Spleen (tissue), 11 donors: ENCODE measurements at regions not wholly inside any gene's neighbourhood (a gene's known extent, or its start where the extent isn't known, plus 50 kb on each side); places are given as distances from the start of the nearest gene placed in this dataset.

ENCODE experiments used
- DNase-seq: peaks from one replicate; pipeline ENCODE4 v3.0.0-alpha.2; 2020
- H3K27ac ChIP-seq, 8 donors: fragments of 200-600 bp; sonication (generic) in 7 of 8; 1 replicate in 4 of 8; 2 replicates in 4 of 8; pipeline versions ENCODE4 v1.5.0 to v1.8.0; 2016 to 2021; ENCODE audit warnings: inconsistent platforms in 4 of 8, mild to moderate bottlenecking in 4 of 8, moderate library complexity in 1 of 8
- H3K27me3 ChIP-seq, 7 donors: fragments of 200-600 bp; sonication (generic) in 6 of 7; replicated peaks in 1 of 7; 1 replicate in 4 of 7; 2 replicates in 3 of 7; pipeline versions ENCODE4 v1.5.0 to v1.8.0; 2016 to 2021; ENCODE audit warnings: inconsistent platforms in 3 of 7, mild to moderate bottlenecking in 1 of 7
- H3K36me3 ChIP-seq, 6 donors: fragments of 200-600 bp; sonication (generic) in 5 of 6; 1 replicate in 4 of 6; 2 replicates in 2 of 6; pipeline versions ENCODE4 v1.5.0 to v1.8.0; 2016 to 2021; ENCODE audit warnings: inconsistent platforms in 2 of 6
- H3K4me1 ChIP-seq, 6 donors: fragments of 200-600 bp; sonication (generic) in 5 of 6; 1 replicate in 3 of 6; 2 replicates in 3 of 6; pipeline versions ENCODE4 v1.5.0 to v1.8.0; 2016 to 2021; ENCODE audit warnings: inconsistent platforms in 3 of 6
- H3K4me3 ChIP-seq, 8 donors: fragments of 200-600 bp; sonication (generic) in 7 of 8; 1 replicate in 4 of 8; 2 replicates in 4 of 8; pipeline versions ENCODE4 v1.5.0 to v1.8.0; 2016 to 2021; ENCODE audit warnings: inconsistent platforms in 4 of 8, mild to moderate bottlenecking in 4 of 8, moderate library complexity in 2 of 8
- H3K9me3 ChIP-seq, 8 donors: fragments of 200-600 bp; sonication (generic) in 7 of 8; 1 replicate in 4 of 8; 2 replicates in 4 of 8; pipeline versions ENCODE4 v1.5.0 to v1.8.0; 2016 to 2021; ENCODE audit warnings: inconsistent platforms in 4 of 8
- CTCF ChIP-seq, 11 experiments: fragments of 200-600 bp in 7 of 11; fragments of 450-650 bp in 4 of 11; sonication (generic) in 4 of 11; IDR thresholded peaks in 8 of 11; conservative IDR thresholded peaks in 3 of 11; 1 replicate in 7 of 11; 2 replicates in 4 of 11; pipeline versions ENCODE4 v1.4.0 to v1.8.0; 2016 to 2021; ENCODE audit warnings: antibody characterized with exemption in 11 of 11, inconsistent platforms in 4 of 11, mild to moderate bottlenecking in 1 of 11
- POLR2A ChIP-seq, 3 donors: fragments of 450-650 bp; IDR thresholded peaks; one replicate each; pipeline ENCODE4 v1.5.1; 2017; ENCODE audit warnings: antibody characterized with exemption in 3 of 3, mild to moderate bottlenecking in 1 of 3
- POLR2AphosphoS5 ChIP-seq, 3 donors: sonication (generic); formaldehyde crosslinking; IDR thresholded peaks; one replicate each; pipeline ENCODE4 v1.5.1; 2017; ENCODE audit warnings: antibody characterized with exemption in 3 of 3
- WGBS, 5 donors: extraction: QIAGEN DNeasy Blood & Tissue Kit in 3 of 5; methylation state at CpG; one replicate each; pipeline versions ENCODE4 v1.1.5 to v1.1.7; 2013 to 2018; 5-methylcytosine and 5-hydroxymethylcytosine counted together
- intact Hi-C: fragments of 100-400 bp; cut with DNase I; formaldehyde crosslinking; loops from one replicate; pipeline ENCODE4 v1.15.0; 2023; ENCODE audit warnings: low total_unique reads
- donor health status: healthy with polysubstance abuse.
- donor health status: DM: no; HTN: no; CAD: no; lungs with moderate emphysema.
- donor health status: DM: no; HTN: no; CAD: no.
- donor health status: Bipolar disorder and iron deficiency.
- donor health status: healthy.
- donor health status: DM: no; HTN: no; CAD: no.
- donor health status: DM: yes; HTN: yes; CAD: no.

- H3K4me1 ChIP-seq, result peaks cover 0 to 48% (median 6%) of the 10 kb centered on the region in 6 donors
- no peak overlapping the region for H3K4me3 ChIP-seq
- intact Hi-C loops, result no loop called here
- TF ChIP-seq POLR2A (IDR thresholded peaks at IDR 0.05) (no peak), POLR2AphosphoS5 (IDR thresholded peaks at IDR 0.05) (peak; percentile 23 to 53 (median 53))
- peak overlapping the region in 5 of 8 donors; percentile 54 to 90 (median 78) for H3K27ac ChIP-seq
- 49 to 82% (median 69%) methylated on average over 5 of the region's 5 CpGs for WGBS, 5 donors
- DNase-seq, result peak; percentile 83
- H3K27me3 ChIP-seq, result peaks cover 0 to 24% (median 0%) of the 10 kb centered on the region in 7 donors
- no peaks in the 10 kb centered on the region for H3K9me3 ChIP-seq
- no peaks in the 10 kb centered on the region for H3K36me3 ChIP-seq
These were observed 290.0 kb downstream of the TLE3 start for GRCh38 chr15:69807721-69808120.

GRCh38 chr15:69808756-69809155 is 289.0 kb downstream of the TLE3 start:
- Histone ChIP-seq H3K36me3 (no peaks in the 10 kb centered on the region), H3K27me3 (peaks cover 0 to 31% (median 0%) of the 10 kb centered on the region in 7 donors), H3K4me1 (peaks cover 0 to 41% (median 6%) of the 10 kb centered on the region in 6 donors), H3K9me3 (no peaks in the 10 kb centered on the region), H3K4me3 (no peak overlapping the region), H3K27ac (peak overlapping the region in 6 of 8 donors; percentile 23 to 90 (median 58))
- TF ChIP-seq POLR2A (IDR thresholded peaks at IDR 0.05), result no peak
- TF ChIP-seq POLR2AphosphoS5 (IDR thresholded peaks at IDR 0.05), result peak in 1 of 3 donors; percentile 53
- TF ChIP-seq CTCF (IDR thresholded peaks at IDR 0.05 in 8 of 11, conservative IDR thresholded peaks at IDR 0.05 in 3 of 11), result no peak
- intact Hi-C loops, result no loop called here
- WGBS, 5 donors, result 41 to 81% (median 77%) methylated on average over 3 to 4 of the region's 4 CpGs
- no peak for DNase-seq

GRCh38 chr15:69809421-69809820 is 288.3 kb downstream of the TLE3 start:
- WGBS, 5 donors, result 83 to 95% (median 85%) methylated on average over 2 of the region's 2 CpGs
- intact Hi-C loops, result no loop called here
- peaks cover 0 to 35% (median 4%) of the 10 kb centered on the region in 6 donors for H3K4me1 ChIP-seq

GRCh38 chr15:69810431-69811354 is 287.0 kb downstream of the TLE3 start:
- H3K27ac ChIP-seq, result no peak overlapping the region
- no peaks in the 10 kb centered on the region for H3K36me3 ChIP-seq
- TF ChIP-seq POLR2A (IDR thresholded peaks at IDR 0.05), result no peak
- no peak for TF ChIP-seq POLR2AphosphoS5 (IDR thresholded peaks at IDR 0.05)
- TF ChIP-seq CTCF (IDR thresholded peaks at IDR 0.05 in 8 of 11, conservative IDR thresholded peaks at IDR 0.05 in 3 of 11), result no peak
- H3K4me3 ChIP-seq, result no peak overlapping the region
- intact Hi-C loops, result no loop called here
- WGBS, 5 donors, result 53 to 70% (median 59%) methylated on average over 14 of the region's 14 CpGs
- DNase-seq, result no peak
- peaks cover 0 to 27% (median 4%) of the 10 kb centered on the region in 6 donors for H3K4me1 ChIP-seq
- no peaks in the 10 kb centered on the region for H3K9me3 ChIP-seq
- H3K27me3 ChIP-seq, result peaks cover 0 to 34% (median 0%) of the 10 kb centered on the region in 7 donors

More at GRCh38 chr15:69809421-69809820, 288.3 kb downstream of the TLE3 start:
- TF ChIP-seq CTCF (IDR thresholded peaks at IDR 0.05 in 8 of 11, conservative IDR thresholded peaks at IDR 0.05 in 3 of 11) (no peak), POLR2A (IDR thresholded peaks at IDR 0.05) (no peak), POLR2AphosphoS5 (IDR thresholded peaks at IDR 0.05) (no peak)
- DNase-seq, result no peak
- Histone ChIP-seq H3K4me3 (no peak overlapping the region), H3K27ac (peak overlapping the region in 4 of 8 donors; percentile 23 to 90 (median 84)), H3K9me3 (no peaks in the 10 kb centered on the region), H3K27me3 (peaks cover 0 to 36% (median 0%) of the 10 kb centered on the region in 7 donors), H3K36me3 (no peaks in the 10 kb centered on the region)
